Tongue (tissue), 1 donor: ENCODE measurements at regions not wholly inside any gene's neighbourhood (a gene's known extent, or its start where the extent isn't known, plus 50 kb on each side); places are given as distances from the start of the nearest gene placed in this dataset.
"Not testable (repeated sequence)": the region's sequence is repeated elsewhere in the genome, so short reads cannot be mapped to it uniquely, and the experiment has no call there.

Experiments used
- DNase-seq: peaks from one replicate; pipeline ENCODE4 v3.0.0-alpha.2; 2015

DNA sequence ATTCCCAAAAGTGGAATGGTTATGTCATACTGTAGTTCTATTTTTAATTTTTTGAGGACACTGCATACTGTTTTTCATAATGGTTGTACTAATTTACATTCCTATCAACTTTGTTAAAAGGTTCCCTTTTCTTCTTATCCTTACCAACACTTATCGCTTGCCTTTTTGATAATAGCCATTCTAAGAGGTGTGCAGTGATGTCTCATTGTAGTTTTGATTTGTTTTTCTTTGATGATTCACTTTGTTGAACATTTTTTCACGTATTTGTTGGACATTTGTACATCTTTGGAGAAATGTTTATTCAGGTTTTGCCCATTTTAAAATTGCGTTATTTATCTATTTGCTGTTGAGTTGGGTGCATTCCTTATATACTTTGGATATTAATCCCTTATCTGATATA, 188.8 kb upstream of the SPRY2 start:
- no peak for DNase-seq

DNA sequence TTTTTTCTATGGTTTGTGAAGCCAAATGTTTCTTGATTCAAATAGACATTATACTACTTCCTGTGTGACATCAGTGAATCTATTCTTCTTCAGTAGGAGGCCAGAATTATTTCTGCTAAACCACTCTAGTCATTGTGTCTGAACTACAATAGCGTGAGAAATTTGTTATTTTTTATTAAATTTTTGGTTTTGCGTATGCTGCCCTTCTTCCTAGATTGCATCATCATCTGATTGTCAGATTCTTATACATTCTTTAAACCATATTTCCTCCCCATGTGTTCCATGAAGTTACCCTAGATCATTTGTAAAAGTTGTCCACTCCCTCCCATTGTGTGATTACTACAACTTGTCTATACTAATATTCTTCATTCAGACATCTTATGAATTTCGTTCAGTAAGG, 187.8 kb upstream of the SPRY2 start:
- DNase-seq, result no peak

DNA sequence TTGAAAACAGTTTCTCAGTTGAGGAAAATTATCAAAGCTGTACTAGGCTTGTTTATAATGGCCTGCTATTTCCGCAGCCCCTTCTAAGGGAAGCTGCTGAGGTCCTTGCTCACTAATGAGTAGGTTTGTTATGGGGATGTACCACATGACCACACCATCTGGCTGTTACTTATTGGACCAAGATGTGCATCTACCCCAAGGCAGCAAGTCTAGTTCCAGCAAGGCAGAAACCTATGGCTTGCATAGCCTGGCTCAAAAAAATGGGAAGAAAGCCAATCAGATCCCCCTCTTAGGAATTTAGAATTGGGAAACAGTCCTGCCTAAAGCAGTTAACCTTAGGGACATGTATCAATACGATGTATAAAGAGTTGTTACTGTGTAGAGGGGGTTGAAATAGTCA, 186.5 kb upstream of the SPRY2 start:
- DNase-seq, result no peak

DNA sequence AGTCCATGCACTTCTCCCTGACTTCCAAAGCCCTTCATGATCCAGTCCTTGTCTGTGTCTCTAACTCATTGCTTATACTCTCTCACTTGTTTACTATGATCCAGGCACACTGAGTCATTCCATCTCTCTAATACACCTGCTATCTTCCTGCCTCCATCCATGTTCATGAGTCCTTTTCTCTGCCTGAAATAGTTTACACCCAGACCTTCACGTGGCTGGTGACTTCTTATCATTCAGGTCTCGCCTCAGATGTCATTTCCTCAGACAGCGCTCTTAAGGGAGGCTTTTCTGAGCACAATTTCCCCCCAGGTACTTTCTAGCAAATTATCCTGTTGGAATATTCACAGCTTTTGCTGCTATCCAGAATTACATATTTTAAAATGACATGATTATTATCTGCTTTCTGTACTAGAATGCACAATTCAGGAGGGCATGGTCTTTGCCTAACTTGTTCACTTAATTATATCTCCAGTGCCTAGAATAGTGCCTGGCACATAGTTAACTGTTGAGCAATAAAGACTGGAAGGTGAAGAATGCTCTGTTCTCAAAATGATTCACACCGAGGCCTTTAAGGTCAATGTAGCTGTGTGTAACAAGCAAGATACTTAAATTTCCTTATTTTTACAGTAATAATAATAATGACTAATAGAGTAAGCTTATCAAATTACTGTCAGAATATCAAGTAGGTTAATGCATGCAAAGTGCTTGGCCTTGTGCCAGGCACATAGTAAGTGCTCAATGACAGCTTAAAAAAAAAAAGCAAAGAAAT, 183.7 kb upstream of the SPRY2 start:
- DNase-seq, result no peak

DNA sequence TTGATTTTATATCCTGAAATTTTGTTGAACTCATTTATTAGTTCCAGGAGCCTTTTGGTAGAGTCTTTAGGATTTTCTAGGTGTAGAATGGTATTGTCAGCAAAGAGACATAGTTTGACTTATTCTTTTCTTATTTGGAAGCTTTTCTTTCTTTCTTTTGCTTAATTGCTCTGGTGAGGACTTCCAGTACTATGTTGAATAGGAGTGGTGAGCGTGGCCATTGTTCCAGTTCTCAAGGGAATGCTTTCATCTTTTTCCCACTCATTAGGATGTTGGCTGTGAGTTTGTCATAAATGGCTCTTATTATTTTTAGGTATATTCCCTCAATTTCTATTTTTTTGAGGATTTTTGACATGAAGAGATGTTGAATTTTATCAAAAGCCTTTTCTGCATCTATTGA, 182.2 kb upstream of the SPRY2 start:
- DNase-seq, result no peak

DNA sequence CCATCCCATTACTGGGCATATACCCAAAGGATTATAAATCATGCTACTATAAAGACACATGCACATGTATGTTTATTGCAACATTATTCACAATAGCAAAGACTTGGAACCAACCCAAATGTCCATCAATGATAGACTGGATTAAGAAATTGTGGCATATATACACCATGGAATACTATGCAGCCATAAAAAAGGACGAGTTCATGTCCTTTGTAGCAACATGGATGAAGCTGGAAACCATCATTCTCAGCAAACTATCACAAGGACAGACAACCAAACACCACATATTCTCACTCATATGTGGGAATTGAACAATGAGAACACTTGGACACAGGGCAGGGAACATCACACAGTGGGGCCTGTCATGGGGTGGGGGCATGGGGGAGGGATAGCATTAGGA, 181.5 kb upstream of the SPRY2 start:
- not testable (repeated sequence) for DNase-seq

DNA sequence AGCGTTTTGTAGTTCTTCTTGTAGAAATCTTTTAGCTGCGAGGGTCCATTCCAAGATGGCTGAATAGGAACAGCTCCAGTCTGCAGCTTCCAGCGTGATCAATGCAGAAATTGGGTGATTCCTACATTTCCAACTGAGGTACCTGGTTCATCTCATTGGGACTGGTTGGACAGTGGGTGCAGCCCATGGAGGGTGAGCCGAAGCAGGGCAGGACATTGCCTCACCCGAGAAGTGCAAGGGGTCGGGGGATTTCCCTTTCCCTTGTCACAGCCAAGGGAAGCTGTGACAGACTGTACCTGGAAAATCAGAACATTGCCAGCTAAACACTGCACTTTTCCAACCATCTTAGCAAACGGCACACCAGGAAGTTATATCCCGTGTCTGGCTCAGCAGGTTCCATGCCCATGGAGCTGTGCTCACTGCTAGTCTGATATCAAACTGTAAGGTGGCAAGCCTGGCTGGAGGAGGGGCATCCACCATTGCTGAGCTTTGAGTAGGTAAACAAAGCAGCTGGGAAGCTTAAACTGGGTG, 176.0 kb upstream of the SPRY2 start:
- DNase-seq, result no peak

DNA sequence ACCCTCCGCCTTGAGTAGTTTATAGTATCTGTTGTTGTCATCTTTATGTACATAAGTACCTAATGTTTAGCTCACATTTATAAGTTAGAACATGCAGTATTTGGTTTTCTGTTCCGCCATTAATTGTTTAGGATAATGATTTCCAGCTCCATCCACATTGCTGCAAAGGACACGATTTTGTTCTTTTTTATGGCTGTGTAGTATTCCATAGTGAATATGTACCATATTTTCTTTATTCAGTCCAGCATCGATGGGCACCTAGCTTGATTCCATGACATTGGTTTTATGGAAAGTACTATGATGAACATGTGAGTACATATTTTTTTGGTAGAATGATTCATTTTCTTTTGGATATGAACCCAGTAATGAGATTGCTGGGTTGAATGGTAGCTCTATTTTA, 174.4 kb upstream of the SPRY2 start:
- no peak for DNase-seq

DNA sequence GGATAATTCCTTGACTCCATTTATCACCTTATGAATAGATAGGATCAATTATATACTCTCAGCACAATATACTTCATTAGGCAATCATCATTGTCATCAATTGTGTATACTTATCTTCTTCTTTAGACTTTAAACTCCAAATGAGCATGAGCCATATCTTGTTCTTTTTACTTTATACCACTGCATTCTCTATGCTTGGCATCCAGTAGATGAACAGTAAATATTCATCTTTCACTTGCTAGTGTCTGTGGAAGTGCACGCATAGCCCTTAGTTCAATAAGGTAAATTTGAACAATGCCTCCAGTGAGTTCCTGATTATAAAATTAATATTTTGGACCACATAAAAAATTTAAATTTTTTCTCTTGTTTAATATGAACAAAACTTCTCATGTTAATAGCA, 172.3 kb upstream of the SPRY2 start:
- DNase-seq, result no peak

DNA sequence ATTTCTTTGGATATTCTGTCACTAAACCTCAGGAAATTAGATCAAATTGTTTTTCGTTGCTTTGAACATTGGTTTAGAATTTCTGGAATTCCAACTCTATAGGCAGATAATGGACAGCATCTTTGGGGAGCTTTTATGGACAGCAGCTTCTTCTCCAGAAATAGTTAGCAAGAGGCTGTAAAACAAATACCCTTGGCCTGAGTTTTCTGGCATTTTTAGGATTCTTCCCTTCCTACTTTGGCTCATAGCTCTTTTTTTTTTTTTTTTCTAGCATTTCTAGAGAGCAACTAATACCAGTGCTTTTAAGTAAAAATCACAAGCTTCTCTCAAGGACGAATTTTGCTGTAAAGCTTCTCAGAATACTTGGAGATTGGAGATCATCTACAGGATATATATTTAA, 169.8 kb upstream of the SPRY2 start:
- no peak for DNase-seq

DNA sequence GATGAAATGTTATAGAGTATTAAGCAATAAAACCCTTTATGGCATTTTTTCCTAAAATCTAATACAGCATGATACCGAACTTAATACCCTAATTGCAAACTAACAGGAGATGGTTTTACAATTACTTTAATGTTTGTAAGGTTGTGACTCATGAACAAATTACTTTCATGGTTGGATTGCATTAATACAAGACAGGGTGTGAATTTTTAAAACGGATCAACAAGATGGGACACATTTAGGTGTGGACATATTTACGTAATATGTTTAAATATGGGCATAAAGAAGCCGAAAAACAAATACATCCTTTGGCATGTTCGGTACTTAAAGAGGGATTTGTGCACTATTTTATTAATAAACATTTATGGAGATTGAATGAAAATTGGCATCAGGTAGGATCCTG, 168.3 kb upstream of the SPRY2 start:
- DNase-seq, result no peak

DNA sequence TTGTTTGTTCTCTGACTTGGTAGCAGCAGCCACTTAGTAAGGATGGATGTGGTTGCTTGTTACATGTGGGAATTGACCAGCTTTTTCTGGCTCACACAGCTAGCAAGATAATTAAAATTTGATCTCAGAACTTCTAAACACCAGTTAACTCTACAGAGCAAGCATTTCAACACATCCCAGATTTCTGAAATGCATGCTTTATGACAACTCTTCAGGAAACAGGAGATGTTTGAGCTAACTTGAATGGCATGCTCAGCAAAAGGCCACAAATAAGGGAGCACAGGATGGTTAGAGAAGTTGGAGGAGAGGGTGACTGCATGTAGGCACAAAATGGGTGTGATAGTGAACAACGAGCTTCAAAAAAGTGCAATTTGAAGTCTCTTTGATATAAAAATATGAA, 167.1 kb upstream of the SPRY2 start:
- no peak for DNase-seq

DNA sequence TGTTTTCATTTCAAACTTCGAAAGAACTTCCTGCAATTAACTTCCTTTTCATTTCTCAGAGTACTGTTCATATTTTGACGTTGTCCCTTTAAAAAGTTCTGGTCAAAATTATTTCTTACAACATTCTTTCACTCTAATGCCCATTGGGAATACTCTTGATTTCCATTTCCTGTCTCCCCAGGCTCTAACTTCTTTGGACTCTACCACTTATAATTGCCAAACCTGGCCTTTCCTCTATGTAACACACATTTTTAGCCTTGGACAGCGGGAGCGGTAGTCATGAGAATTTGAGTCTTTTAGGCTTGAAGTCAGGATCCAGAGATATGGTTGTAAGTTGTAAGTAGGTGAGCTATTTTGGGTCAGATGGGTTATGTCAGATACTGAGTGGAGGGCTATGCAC, 163.5 kb upstream of the SPRY2 start:
- DNase-seq, result no peak

DNA sequence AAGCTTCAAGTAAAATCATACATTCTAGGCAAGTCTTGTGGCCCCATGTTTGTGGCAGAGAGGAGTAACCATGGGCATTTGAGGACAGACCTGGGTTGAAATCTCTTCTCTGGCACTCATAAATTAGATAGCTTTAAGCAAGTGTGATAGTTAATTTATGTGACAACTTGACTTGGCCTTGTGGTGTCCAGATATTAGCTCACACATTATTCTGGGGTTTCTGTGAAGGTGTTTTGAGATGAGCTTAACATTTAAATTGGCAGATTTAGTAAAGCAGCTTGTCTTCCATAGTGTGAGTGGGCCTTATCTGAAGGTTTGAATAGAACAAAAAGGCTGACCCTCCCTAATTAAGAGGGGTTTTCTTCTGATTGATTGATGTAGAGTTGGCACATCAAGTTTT, 161.4 kb upstream of the SPRY2 start:
- no peak for DNase-seq

DNA sequence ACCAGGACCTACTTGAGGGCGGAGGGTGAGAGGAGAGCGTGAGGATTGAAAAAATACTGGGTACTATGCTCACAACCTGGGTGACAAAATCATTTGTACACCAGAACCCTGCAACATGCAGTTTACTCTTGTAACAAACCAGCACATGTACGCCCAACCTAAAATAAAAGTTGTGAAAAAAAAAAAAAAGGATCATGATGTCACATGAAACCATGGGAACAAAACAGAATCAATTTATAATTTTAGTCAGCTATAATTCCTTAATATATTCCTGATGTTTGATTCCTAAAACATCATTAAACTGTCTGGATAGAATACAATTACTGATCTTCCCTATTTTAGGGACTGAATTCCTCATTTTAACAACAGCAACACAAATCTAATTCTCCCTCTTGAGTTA, 160.6 kb upstream of the SPRY2 start:
- no peak for DNase-seq

DNA sequence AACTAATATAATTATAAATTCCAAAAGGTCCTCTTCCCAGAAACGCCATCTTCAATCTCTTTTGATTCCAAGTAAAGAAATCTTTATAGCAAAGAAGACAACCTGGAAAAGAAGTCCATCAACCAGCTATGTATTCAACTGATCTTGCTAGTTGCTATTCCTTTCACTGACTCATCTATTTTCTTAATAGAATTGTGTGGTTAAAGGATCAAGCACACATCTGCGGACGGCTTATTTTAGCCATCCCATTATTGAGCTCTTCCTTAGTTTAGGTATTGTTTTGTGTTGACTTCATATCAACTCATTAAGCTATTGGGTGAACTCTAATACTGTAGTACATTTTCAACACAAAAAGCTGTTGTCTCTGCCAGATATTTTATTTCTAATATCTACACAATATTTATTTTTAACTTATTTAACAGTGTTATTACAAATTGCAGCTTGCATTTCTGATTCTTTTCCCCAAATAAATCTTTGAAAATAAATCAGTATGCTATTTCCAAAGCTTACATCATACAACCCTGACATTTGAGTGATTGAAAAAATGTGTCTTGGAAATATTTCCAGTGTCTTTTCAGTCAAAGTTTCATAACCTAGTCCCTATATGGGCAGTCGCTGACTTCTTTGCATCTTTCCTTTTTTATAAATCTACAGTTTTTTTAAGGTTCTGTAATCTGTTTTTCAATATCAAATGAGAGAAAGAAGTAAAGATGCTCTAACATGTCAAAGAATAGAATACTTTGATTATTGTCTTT, 158.8 kb upstream of the SPRY2 start:
- no peak for DNase-seq

DNA sequence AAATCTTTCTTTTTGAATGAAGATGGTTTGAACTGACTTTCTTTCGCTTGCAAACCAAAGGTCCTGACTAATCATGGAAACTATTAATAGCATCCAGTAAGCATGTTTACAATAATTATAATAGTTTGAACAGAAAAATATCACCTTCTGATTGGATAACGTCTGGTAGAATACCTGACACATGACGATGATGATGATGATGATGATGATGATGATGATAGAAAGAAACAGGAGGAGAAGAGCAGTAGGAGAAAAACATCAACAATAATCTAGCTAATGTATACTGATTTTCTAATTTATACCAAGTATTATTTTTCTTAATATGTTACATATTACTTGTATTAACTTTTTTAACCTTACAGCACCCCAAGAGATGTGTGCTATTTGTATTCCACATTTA, 157.5 kb upstream of the SPRY2 start:
- no peak for DNase-seq

DNA sequence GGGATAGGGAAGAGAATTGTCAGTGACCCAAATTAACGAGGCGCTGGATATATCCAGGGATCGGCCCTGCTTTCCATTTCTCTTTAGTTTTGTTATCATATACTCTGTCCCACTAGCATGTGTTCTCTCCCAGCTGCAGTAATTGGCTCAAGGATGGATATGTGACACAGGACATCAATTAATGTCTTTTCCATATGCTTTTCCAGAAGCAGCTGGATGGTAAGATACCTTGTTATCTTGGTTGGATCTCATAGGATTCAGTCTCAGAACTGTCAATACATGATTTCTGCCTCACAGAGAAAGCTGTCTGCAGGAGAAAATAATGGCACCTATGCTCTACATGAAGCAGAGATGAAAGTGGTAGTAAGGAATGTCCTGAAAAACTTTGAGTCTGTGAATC, 157.1 kb upstream of the SPRY2 start:
- no peak for DNase-seq

DNA sequence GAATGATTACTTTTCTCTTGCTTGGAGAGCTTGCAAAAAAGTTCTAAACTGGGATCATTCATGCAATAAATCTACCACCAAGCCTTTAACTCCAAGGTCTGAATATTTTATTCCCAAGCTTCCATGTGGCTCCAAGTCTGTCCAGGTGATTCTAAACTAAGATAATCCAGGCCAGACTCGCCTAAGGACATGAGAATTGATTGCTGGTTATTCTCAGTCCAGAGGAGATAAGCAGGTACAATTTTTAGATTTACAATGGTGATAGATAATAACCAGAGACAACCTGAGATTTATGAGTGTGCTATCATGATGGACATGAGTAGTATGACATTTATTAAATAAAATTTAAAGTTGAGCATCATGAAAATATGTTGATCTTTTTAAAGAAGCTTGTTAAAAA, 156.5 kb upstream of the SPRY2 start:
- no peak for DNase-seq

DNA sequence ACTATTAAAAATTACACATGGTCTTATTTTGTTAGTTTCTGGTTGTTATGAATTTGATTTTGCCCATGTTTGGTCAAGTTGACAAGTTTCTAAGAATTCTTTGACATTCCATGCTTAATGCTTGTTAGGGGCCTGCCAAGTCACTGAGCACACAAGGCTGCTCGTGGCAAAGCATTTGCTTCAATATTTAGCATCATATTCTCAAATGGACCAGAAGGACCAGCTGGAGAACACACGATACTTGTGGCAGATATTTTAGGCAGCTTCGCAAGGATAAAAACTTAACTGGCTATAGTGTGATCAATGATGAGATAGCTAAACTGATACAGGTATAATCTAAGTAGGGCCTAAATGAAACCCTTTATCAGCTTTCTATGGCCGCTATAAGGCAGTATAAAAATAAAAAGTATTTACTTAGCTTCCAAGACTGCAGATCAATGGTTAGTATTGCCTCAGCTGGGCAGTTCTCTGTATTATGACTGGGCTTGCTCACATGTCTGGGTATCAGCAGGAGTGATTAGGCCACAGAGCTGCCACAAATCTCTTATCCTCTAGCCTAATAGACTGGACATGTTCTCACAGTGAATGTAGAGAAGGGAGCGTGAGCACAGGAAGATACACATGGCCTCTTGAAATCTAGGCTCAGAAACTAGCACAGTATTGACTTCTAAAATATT, 155.9 kb upstream of the SPRY2 start:
- no peak for DNase-seq

DNA sequence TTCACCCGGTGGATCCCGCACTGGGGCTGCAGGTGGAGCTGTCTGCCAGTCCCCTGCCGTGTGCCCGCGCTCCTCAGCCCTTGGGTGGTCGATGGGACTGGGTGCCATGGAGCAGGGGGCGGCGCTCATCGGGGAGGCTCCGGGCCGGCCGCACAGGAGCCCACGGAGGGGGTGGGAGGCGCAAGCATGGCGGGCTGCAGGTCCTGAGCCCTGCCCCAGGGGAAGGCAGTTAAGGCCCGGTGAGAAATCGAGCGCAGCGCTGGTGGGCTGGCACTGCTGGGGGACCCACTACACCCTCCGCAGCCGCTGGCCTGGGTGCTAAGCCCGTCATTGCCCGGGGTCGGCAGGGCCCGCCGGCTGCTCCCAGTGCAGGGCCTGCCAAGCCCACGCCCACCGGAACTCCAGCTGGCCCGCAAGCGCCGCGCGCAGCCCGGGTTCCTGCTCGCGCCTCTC, 149.6 kb upstream of the SPRY2 start:
- not testable (repeated sequence) for DNase-seq

DNA sequence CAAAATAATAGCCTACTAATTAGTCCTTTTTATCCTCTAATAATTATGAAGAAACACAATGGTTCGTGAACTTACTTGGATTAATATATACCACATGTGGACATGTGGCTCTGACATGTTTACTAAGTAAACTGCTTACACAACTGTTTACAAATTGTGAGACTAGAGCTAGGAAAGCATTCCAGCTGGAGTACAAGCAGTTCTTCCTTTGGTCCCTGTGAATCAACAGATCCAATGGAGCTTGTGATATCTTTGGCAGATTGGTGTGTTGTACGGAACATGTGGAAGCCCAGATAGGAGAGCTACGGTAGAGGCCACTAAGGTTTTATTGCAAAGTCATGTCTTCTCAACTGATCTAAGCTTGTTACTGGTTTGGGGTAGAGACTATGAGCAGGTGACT, 145.5 kb upstream of the SPRY2 start:
- no peak for DNase-seq

DNA sequence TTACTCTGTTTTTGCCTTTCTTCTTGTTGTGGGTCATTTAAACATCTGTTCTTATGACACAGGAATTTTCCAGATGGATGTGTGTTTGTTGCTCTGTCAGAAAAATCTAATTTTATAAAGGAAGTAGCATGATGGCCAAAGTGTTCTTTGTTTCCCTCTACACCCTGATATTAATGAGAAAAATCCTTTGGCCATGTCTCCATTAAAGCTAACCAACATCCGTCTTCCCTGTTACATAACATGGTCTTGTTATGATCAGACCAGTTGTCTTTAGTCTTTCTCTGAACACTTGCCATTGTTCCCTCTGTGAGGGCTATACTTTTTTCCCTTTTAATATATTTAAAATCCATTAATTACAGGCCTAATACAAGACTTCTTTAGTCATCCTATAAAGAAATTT, 142.2 kb upstream of the SPRY2 start:
- DNase-seq, result no peak
